Peyer's patch (tissue), 4 donors: ENCODE measurements at regions not wholly inside any gene's neighbourhood (a gene's known extent, or its start where the extent isn't known, plus 50 kb on each side); places are given as distances from the start of the nearest gene placed in this dataset.

Experiments
- POLR2A ChIP-seq, 2 donors: fragments of 450-650 bp; IDR thresholded peaks; one replicate each; pipeline ENCODE4 v1.5.1; 2017; ENCODE audit warnings: antibody characterized with exemption in 2 of 2, mild to moderate bottlenecking in 2 of 2, moderate library complexity in 2 of 2
- TF ChIP-seq, protein P1 (sequence below), 6 experiments: fragments of 450-650 bp in 4 of 6; fragments of 200-600 bp in 2 of 6; sonication (generic) in 1 of 6; IDR thresholded peaks; one replicate each; pipeline ENCODE4 v1.5.1; 2017 to 2019; ENCODE audit warnings: antibody characterized with exemption in 6 of 6, mild to moderate bottlenecking in 3 of 6, moderate library complexity in 1 of 6

GRCh38 chr1:112268408-112268807 lies 127.6 kb upstream of the CTTNBP2NL start:
- TF ChIP-seq, protein P1, sequence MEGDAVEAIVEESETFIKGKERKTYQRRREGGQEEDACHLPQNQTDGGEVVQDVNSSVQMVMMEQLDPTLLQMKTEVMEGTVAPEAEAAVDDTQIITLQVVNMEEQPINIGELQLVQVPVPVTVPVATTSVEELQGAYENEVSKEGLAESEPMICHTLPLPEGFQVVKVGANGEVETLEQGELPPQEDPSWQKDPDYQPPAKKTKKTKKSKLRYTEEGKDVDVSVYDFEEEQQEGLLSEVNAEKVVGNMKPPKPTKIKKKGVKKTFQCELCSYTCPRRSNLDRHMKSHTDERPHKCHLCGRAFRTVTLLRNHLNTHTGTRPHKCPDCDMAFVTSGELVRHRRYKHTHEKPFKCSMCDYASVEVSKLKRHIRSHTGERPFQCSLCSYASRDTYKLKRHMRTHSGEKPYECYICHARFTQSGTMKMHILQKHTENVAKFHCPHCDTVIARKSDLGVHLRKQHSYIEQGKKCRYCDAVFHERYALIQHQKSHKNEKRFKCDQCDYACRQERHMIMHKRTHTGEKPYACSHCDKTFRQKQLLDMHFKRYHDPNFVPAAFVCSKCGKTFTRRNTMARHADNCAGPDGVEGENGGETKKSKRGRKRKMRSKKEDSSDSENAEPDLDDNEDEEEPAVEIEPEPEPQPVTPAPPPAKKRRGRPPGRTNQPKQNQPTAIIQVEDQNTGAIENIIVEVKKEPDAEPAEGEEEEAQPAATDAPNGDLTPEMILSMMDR (IDR thresholded peaks at IDR 0.05), result no peak
- no peak for TF ChIP-seq POLR2A (IDR thresholded peaks at IDR 0.05)
